Osteoblast (primary cell): ENCODE measurements at regions not wholly inside any gene's neighbourhood (a gene's known extent, or its start where the extent isn't known, plus 50 kb on each side); places are given as distances from the start of the nearest gene placed in this dataset.

Source experiments
- DNase-seq: peaks from one replicate; pipeline ENCODE4 v3.0.0; 2011; ENCODE audit warnings: low spot score, mixed read lengths; ENCODE audit not compliant: insufficient read length; ENCODE audit errors: missing footprints
- H2AFZ ChIP-seq: 2 replicates; pipeline ENCODE4 v1.6.0; 2011; ENCODE audit warnings: mild to moderate bottlenecking, low read length
- H3K27ac ChIP-seq: 2 replicates; pipeline ENCODE4 v1.5.1; 2011; ENCODE audit warnings: mild to moderate bottlenecking, low read depth, low read length, moderate library complexity
- H3K27me3 ChIP-seq: 2 replicates; pipeline ENCODE4 v1.6.0; 2012; ENCODE audit warnings: mild to moderate bottlenecking, control low read depth, inconsistent platforms, low read length, moderate library complexity; ENCODE audit not compliant: insufficient read depth
- H3K36me3 ChIP-seq: 2 replicates; pipeline ENCODE4 v1.5.1; 2011; ENCODE audit warnings: mild to moderate bottlenecking, low read length, control low read depth, moderate library complexity; ENCODE audit not compliant: insufficient read depth
- H3K4me1 ChIP-seq: 2 replicates; pipeline ENCODE4 v1.5.1; 2011; ENCODE audit warnings: mild to moderate bottlenecking, low read length, control low read depth, moderate library complexity; ENCODE audit not compliant: insufficient read depth
- H3K4me2 ChIP-seq: 2 replicates; pipeline ENCODE4 v1.6.0; 2011; ENCODE audit warnings: mild to moderate bottlenecking, low read length; ENCODE audit not compliant: insufficient read depth
- H3K4me3 ChIP-seq: fragments of 200-600 bp; sonication (generic); 3 replicates; pipeline ENCODE4 v1.5.1; 2012; ENCODE audit warnings: mild to moderate bottlenecking, low read length, inconsistent platforms; ENCODE audit not compliant: insufficient read depth
- H3K79me2 ChIP-seq: 2 replicates; pipeline ENCODE4 v1.6.0; 2012; ENCODE audit warnings: mild to moderate bottlenecking, low read length, control low read depth, inconsistent platforms; ENCODE audit not compliant: insufficient read depth
- H3K9me3 ChIP-seq: 2 replicates; pipeline ENCODE4 v1.5.1; 2011; ENCODE audit warnings: low read depth, low read length, control low read depth
- H4K20me1 ChIP-seq: 2 replicates; pipeline ENCODE4 v1.6.0; 2012; ENCODE audit warnings: mild to moderate bottlenecking, low read length, control low read depth; ENCODE audit not compliant: insufficient read depth
- CTCF ChIP-seq: IDR thresholded peaks from 2 replicates; pipeline ENCODE4 v1.5.1; 2011; ENCODE audit warnings: mild to moderate bottlenecking, low read depth, low read length, moderate library complexity; ENCODE audit errors: extremely low read depth

- H3K4me2 ChIP-seq, result no peak overlapping the region
These were observed 140.4 kb upstream of the GALNT15 start for GRCh38 chr3:16033889-16034687.

DNA sequence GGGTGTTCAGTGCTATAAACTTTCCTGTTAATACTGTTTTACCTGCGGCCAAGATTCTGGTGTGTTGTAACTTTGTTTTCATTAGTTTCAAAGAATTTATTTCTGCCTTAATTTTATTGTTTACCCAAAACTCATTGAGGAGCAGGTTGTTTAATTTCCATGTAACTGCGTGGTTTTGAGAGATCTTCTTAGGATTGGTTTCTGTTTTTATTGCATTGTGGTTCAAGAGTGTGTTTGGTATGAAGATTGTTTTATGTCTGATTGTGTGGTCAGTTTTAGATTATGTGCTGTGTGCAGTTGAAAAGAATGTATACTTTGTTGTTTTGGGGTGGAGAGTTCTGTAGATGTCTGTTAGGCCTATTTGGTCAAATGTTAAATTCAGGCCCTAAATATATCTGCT is 133.5 kb upstream of the GALNT15 start:
- Histone ChIP-seq H3K27ac (no peak overlapping the region), H3K36me3 (no peaks in the 10 kb centered on the region), H2AFZ (no peak overlapping the region), H3K79me2 (no peaks in the 10 kb centered on the region), H3K27me3 (no peaks in the 10 kb centered on the region), H3K4me3 (no peak overlapping the region), H3K4me2 (no peak overlapping the region), H4K20me1 (no peaks in the 10 kb centered on the region), H3K9me3 (no peaks in the 10 kb centered on the region), H3K4me1 (no peaks in the 10 kb centered on the region)
- no peak for DNase-seq
- no peak for TF ChIP-seq CTCF

More at GRCh38 chr3:16033889-16034687, 140.4 kb upstream of the GALNT15 start:
- TF ChIP-seq CTCF, result no peak
- H3K27ac ChIP-seq, result peak overlapping the region; percentile 16
- H3K4me3 ChIP-seq, result no peak overlapping the region
- H2AFZ ChIP-seq, result peak overlapping the region; percentile 52
- no peaks in the 10 kb centered on the region for H3K36me3 ChIP-seq
- H4K20me1 ChIP-seq, result no peaks in the 10 kb centered on the region
- DNase-seq, result no peak
- H3K79me2 ChIP-seq, result no peaks in the 10 kb centered on the region
- H3K9me3 ChIP-seq, result no peaks in the 10 kb centered on the region
- peaks cover 7% of the 10 kb centered on the region for H3K4me1 ChIP-seq
- H3K27me3 ChIP-seq, result no peaks in the 10 kb centered on the region

DNA sequence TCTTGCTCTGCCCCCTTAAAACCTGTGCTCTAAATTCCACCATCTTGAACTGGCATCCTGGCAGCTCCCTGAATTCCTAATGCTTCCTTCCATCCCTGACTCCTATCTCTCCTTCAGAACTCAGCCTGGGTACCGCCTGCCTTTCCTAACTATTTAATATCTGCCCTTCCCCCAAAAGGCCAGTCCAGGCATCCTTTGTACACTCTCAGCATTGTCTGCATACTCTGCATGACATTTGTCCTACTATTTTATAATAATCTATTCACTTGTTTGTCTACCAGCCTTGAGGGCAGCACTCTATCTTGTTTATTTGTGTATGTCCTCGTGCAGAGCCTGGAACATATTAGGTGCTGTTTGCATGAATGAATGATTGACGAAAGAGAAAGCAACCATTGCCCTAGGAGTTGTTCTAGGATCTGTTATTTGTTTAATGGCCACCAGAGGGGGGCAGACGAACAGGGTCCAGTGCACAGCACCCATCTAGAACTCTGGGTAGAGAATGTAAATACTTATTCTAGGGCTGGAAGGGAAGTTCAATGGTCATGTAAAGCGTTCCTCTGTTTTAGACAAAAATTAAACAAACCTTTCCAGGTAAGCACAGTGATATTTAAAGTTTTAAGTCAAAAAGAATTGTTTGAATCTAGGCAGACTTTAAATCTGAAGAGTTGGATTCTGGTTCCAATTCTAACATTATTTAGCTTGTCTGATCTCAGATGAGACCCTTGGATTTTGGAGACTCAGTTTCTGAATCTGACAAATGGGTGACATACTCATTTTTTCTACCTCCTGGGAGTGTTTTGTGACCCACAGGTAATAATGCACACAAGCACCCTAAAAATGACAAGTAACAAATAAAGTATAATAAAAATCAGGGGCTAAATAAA is 125.8 kb upstream of the GALNT15 start:
- peak overlapping the region; percentile 63 for H3K4me3 ChIP-seq
- H3K4me2 ChIP-seq, result peak overlapping the region; percentile 85
- H3K4me1 ChIP-seq, result no peaks in the 10 kb centered on the region
- peak overlapping the region; percentile 75 for H2AFZ ChIP-seq
- H4K20me1 ChIP-seq, result no peaks in the 10 kb centered on the region
- peak; percentile 87 for DNase-seq
- no peaks in the 10 kb centered on the region for H3K27me3 ChIP-seq
- no peaks in the 10 kb centered on the region for H3K9me3 ChIP-seq
- H3K79me2 ChIP-seq, result no peaks in the 10 kb centered on the region
- peak overlapping the region; percentile 26 for H3K27ac ChIP-seq
- H3K36me3 ChIP-seq, result no peaks in the 10 kb centered on the region
- TF ChIP-seq CTCF, result peak; percentile 88
